IMR-90 (cell line): ENCODE measurements at regions not wholly inside any gene's neighbourhood (a gene's known extent, or its start where the extent isn't known, plus 50 kb on each side); places are given as distances from the start of the nearest gene placed in this dataset.

Experiments used
- CEBPB ChIP-seq: IDR thresholded peaks from 2 replicates; pipeline ENCODE4 v1.6.1; 2012; ENCODE audit warnings: low read depth, low read length, improper control_type of control experiment
- CTCF ChIP-seq: conservative IDR thresholded peaks from 2 replicates; pipeline ENCODE4 v1.5.1; 2012; ENCODE audit warnings: mild to moderate bottlenecking, low read depth, low read length, improper control_type of control experiment
- POLR2A ChIP-seq: IDR thresholded peaks from 2 replicates; pipeline ENCODE4 v1.6.1; 2012; ENCODE audit warnings: mild to moderate bottlenecking, low read depth, low read length
- SMC3 ChIP-seq: fragments of 150-350 bp; IDR thresholded peaks from 2 replicates; pipeline ENCODE4 v1.6.1; 2016; ENCODE audit warnings: low read depth, mild to moderate bottlenecking, antibody characterized with exemption, low read length, moderate library complexity

- TF ChIP-seq CTCF (no peak), SMC3 (no peak), CEBPB (no peak), POLR2A (no peak)
Measured at GRCh38 chr6:122286512-122286911, 112.9 kb upstream of the HSF2 start.
